ENCODE measurements at regions not wholly inside any gene's neighbourhood (a gene's known extent, or its start where the extent isn't known, plus 50 kb on each side); places are given as distances from the start of the nearest gene placed in this dataset.

DNA sequence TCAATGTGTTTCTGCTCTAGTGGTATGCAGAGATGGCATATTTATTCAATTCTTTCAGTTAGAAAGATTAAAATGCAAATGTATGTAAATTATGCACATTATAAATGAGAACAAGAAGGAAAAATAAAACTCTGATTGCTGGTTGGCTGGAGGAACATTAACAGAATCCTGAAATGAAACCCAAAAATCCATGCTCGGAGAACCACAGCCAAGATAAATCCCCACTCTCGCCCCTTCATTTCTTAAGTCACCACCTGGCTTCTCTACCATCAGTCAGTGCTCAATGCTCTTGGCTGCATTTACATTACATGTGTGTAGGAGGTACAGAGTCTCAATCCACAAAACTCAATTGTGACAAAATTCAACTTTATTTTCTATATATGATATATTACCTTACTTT lies 184.9 kb downstream of the TRIM36 start:
- no peak overlapping the region for H3K27ac ChIP-seq
- ATAC-seq = no peak
- H3K9me3 ChIP-seq = no peaks in the 10 kb centered on the region
- TF ChIP-seq, protein P1, sequence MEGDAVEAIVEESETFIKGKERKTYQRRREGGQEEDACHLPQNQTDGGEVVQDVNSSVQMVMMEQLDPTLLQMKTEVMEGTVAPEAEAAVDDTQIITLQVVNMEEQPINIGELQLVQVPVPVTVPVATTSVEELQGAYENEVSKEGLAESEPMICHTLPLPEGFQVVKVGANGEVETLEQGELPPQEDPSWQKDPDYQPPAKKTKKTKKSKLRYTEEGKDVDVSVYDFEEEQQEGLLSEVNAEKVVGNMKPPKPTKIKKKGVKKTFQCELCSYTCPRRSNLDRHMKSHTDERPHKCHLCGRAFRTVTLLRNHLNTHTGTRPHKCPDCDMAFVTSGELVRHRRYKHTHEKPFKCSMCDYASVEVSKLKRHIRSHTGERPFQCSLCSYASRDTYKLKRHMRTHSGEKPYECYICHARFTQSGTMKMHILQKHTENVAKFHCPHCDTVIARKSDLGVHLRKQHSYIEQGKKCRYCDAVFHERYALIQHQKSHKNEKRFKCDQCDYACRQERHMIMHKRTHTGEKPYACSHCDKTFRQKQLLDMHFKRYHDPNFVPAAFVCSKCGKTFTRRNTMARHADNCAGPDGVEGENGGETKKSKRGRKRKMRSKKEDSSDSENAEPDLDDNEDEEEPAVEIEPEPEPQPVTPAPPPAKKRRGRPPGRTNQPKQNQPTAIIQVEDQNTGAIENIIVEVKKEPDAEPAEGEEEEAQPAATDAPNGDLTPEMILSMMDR (IDR thresholded peaks at IDR 0.05) = no peak
- TF ChIP-seq POLR2AphosphoS5 (IDR thresholded peaks at IDR 0.05) = no peak
- TF ChIP-seq EP300 (IDR thresholded peaks at IDR 0.05) = no peak
- TF ChIP-seq POLR2A (IDR thresholded peaks at IDR 0.05) = no peak
- H3K4me1 ChIP-seq = no peaks in the 10 kb centered on the region
- H3K4me3 ChIP-seq = no peak overlapping the region
- H3K36me3 ChIP-seq = no peaks in the 10 kb centered on the region
- 84% methylated on average over 2 of the region's 2 CpGs; no CpG with 5 or more reads in 1 of the 2 donors for WGBS, 2 donors (ENCODE audit: low coverage in 1 of 2)
- H3K27me3 ChIP-seq = no peaks in the 10 kb centered on the region

DNA sequence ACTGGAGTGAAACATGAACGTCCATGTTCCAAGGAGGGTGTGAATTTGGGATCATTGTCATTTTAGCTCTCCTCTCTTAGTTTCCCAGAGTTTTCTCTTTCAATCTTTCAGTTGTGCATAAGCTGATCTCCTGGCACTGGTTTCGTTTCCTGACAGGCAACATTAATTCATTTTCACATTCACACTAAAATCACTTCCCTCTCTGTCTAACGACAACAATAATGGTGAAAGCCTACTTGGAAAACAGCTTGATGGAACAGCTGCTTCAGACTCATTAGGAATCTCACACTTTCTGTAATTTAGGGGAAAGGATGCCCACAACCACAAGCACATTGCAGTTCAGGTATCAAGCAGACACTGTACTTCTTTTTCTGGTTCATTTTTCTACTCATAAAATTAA lies 188.6 kb downstream of the TRIM36 start:
- no peak for ATAC-seq
- Histone ChIP-seq H3K27me3 (no peaks in the 10 kb centered on the region), H3K4me3 (no peak overlapping the region), H3K9me3 (no peaks in the 10 kb centered on the region), H3K4me1 (no peaks in the 10 kb centered on the region), H3K36me3 (no peaks in the 10 kb centered on the region), H3K27ac (no peak overlapping the region)
- 62 to 65% methylated on average over 3 of the region's 3 CpGs for WGBS, 2 donors (ENCODE audit: low coverage in 1 of 2)
- TF ChIP-seq POLR2A (IDR thresholded peaks at IDR 0.05) (no peak), POLR2AphosphoS5 (IDR thresholded peaks at IDR 0.05) (no peak), EP300 (IDR thresholded peaks at IDR 0.05) (no peak)
- TF ChIP-seq, protein P1 (IDR thresholded peaks at IDR 0.05) = no peak

DNA sequence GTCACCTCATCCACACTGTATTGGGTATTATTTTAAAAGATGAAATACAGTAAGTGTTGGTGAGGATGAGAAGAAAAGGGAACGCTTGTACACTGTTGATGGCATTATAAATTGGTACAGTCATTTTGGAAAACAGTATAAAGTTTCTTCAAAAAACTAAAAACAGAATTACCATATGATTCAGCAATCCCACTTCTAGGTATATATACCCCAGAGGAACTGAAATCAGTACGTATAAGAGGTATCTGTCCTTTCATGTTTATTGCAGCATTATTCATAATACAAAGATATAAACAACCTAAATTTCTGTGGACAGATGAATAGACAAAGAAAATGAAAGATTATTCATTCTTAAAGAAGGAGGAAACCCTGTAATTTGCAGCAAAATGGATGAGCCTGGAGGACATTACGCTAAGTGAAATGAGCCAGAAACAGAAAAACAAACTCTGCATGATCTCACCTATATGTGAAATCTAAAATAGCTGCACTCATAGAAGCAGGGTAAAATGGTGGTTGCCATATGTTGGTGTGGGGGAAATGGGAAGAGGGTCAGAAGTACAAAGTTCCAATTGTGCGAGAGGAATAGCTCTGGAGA lies 191.6 kb downstream of the TRIM36 start:
- 85% methylated on average over 4 of the region's 4 CpGs for WGBS, 2 donors (ENCODE audit: low coverage in 1 of 2)
- no peak for TF ChIP-seq EP300 (IDR thresholded peaks at IDR 0.05)
- TF ChIP-seq, protein P1 (IDR thresholded peaks at IDR 0.05) = no peak
- no peak for TF ChIP-seq POLR2A (IDR thresholded peaks at IDR 0.05)
- TF ChIP-seq POLR2AphosphoS5 (IDR thresholded peaks at IDR 0.05) = no peak
- Histone ChIP-seq H3K4me1 (no peaks in the 10 kb centered on the region), H3K27me3 (no peaks in the 10 kb centered on the region), H3K9me3 (no peaks in the 10 kb centered on the region), H3K4me3 (no peak overlapping the region), H3K27ac (no peak overlapping the region), H3K36me3 (no peaks in the 10 kb centered on the region)
- no peak for ATAC-seq

DNA sequence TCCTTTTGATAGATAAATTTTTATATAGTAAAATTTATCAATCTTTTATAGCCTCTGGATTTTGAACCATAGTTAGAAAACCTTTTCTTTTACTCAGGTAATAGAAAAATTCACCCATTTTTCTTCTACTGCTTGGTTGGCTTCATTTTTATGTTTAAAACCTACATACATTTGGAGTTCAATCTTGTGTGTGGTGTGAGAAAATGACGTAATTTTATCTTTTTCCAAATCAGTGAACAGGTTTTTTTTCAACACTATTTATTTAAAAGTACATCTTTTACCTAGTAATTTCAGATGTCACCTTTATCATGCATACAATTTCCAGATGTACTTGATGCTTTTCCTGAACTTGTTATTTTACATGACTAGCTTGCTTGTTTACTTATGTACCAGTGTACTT lies 200.2 kb downstream of the TRIM36 start:
- no peak overlapping the region for H3K4me3 ChIP-seq
- no peak for TF ChIP-seq POLR2AphosphoS5 (IDR thresholded peaks at IDR 0.05)
- TF ChIP-seq, protein P1 (IDR thresholded peaks at IDR 0.05) = no peak
- TF ChIP-seq POLR2A (IDR thresholded peaks at IDR 0.05) = no peak
- no peak for TF ChIP-seq EP300 (IDR thresholded peaks at IDR 0.05)
- ATAC-seq = no peak
- no peaks in the 10 kb centered on the region for H3K4me1 ChIP-seq
- no peaks in the 10 kb centered on the region for H3K36me3 ChIP-seq
- H3K27me3 ChIP-seq = no peaks in the 10 kb centered on the region
- WGBS, 2 donors (ENCODE audit: low coverage in 1 of 2) = 57 to 100% methylated on average over 1 of the region's 1 CpG
- no peak overlapping the region for H3K27ac ChIP-seq
- peaks cover 0 to 16% (median 0%) of the 10 kb centered on the region in 3 donors for H3K9me3 ChIP-seq

DNA sequence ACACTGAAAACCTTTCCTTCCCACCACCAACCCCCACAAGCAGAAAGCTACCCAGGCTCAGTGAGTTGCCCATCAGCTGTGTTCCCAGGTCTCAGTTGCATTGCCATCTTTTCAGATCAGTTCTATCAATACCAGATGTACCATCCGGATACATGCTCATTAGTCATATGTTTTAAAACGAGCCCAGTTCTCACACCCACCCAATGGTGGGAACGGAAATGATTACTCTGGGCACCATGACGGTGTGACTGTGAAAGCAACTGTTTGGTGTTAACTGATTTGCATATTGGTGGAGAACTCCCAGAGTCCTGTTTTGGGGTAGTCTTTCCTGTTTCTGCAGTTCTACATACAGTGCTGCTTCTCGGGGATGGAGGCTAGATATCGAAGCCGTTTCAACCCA lies 212.3 kb downstream of the TRIM36 start:
- Histone ChIP-seq H3K4me3 (no peak overlapping the region), H3K27ac (no peak overlapping the region), H3K9me3 (no peaks in the 10 kb centered on the region), H3K27me3 (no peaks in the 10 kb centered on the region), H3K4me1 (no peaks in the 10 kb centered on the region), H3K36me3 (no peaks in the 10 kb centered on the region)
- TF ChIP-seq, protein P1 (IDR thresholded peaks at IDR 0.05) = no peak
- TF ChIP-seq EP300 (IDR thresholded peaks at IDR 0.05) = no peak
- no peak for TF ChIP-seq POLR2AphosphoS5 (IDR thresholded peaks at IDR 0.05)
- TF ChIP-seq POLR2A (IDR thresholded peaks at IDR 0.05) = no peak
- 68 to 83% methylated on average over 4 to 6 of the region's 7 CpGs for WGBS, 2 donors (ENCODE audit: low coverage in 1 of 2)
- ATAC-seq = no peak
